NOMO-1 treated with dmso at 0.1 percent for 144 hours (cell line): ENCODE measurements at regions not wholly inside any gene's neighbourhood (a gene's known extent, or its start where the extent isn't known, plus 50 kb on each side); places are given as distances from the start of the nearest gene placed in this dataset.
"Not testable (repeated sequence)": the region's sequence is repeated elsewhere in the genome, so short reads cannot be mapped to it uniquely, and the experiment has no call there.

Experiments
- DNase-seq: peaks from one replicate; lab custom pipeline; 2025; ENCODE audit not compliant: unreplicated experiment; lab: John Stamatoyannopoulos, UW

DNA sequence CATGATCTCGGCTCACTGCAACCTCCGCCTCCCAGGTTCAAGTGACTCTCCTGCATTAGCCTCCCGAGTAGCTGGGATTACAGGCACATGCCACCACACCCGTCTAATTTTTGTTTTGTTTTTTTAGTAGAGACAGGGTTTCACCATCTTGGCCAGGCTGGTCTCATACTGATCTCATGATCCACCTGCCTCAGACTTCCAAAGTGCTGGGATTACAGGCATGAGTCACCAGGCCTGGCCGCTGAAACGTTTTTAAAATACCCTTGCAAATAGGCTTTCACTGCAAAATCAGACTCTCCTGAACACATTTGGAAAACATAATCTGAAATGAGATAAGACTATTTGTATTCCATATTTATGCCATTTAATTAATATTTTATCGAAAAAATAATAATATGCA is 826.1 kb upstream of the CNTN5 start:
- DNase-seq: no peak

DNA sequence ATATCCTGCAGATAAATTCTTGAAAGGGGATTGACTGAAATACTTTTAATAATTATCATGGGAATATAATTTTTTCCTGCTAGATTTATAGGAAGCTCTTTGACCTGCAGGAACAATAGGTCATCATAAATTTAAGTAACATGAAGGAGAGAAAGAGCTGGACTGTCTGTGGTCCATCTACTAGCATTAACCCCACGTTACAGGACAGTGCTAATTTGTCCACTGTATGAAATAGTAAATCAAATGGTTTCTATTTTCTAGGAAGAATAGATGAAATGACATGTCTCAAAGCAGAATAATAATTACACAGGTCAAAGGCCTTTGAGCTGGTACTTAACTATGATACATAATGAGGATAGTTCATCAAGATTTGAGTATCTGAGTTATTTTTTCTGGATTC is 825.4 kb upstream of the CNTN5 start:
- DNase-seq: no peak

DNA sequence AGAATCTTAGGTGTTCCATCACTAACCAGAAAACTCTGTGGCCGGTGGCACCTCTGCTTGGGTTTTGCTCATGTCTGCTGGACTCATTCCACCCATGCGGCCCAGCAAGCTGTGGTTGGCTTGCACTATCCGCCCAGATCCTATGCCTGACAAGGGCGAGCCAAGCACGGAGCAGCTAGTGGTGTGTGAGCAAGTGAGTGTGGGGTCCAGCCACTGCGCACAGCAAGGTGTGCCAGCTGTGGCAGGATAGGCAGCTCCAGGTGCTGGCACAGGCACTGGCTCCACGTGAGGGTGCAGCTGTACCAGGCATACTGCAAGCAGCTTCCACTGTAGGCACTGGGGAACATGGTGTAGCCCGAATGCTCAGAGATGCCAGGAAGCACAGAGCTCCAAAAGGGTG is 813.7 kb upstream of the CNTN5 start:
- no peak for DNase-seq

- DNase-seq: no peak
Measured at GRCh38 chr11:98227278-98227677, 793.5 kb upstream of the CNTN5 start.

GRCh38 chr11:98230678-98231077 is 790.1 kb upstream of the CNTN5 start:
- DNase-seq: no peak

GRCh38 chr11:98234698-98235097 is 786.1 kb upstream of the CNTN5 start:
- DNase-seq: no peak

DNA sequence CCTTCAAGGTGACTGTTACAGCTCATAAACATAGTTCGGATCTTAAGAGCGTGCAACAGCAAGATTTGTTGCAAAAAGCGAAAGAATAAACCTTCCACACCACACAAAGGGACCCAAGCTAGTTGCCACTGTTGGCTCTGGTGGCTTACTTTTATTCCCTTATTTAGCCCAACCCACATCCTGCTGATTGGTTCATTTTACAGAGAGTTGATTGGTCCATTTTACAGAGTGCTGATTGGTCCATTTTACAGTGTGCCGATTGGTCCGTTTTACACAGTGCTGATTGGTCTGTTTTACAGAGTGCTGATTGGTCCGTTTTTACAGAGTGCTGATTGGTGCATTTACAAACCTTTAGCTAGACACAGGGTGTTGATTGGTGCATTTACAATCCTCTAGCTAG is 776.9 kb upstream of the CNTN5 start:
- DNase-seq: no peak

DNA sequence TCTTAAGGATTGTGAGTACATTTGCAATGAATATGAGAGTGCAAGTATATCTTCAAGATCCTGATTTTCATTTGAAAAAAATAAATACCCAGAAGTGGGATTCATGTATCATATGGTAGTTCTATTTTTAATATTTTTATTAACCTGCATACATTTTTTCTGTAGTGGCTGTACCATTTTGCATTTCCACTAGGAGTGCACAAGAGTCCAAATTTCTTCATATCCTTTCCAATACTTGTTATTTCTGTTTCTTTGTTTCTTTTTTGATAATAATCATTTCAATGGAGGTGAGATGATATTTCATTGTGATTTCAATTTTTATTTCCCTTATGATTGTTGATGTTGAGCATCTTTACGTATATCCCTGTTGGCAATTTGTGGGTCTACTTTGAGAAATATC is 759.8 kb upstream of the CNTN5 start:
- DNase-seq: no peak

- DNase-seq: no peak
Measured at GRCh38 chr11:98277251-98277912, 743.4 kb upstream of the CNTN5 start.

- no peak for DNase-seq
Measured at GRCh38 chr11:98289617-98290263, 731.0 kb upstream of the CNTN5 start.

DNA sequence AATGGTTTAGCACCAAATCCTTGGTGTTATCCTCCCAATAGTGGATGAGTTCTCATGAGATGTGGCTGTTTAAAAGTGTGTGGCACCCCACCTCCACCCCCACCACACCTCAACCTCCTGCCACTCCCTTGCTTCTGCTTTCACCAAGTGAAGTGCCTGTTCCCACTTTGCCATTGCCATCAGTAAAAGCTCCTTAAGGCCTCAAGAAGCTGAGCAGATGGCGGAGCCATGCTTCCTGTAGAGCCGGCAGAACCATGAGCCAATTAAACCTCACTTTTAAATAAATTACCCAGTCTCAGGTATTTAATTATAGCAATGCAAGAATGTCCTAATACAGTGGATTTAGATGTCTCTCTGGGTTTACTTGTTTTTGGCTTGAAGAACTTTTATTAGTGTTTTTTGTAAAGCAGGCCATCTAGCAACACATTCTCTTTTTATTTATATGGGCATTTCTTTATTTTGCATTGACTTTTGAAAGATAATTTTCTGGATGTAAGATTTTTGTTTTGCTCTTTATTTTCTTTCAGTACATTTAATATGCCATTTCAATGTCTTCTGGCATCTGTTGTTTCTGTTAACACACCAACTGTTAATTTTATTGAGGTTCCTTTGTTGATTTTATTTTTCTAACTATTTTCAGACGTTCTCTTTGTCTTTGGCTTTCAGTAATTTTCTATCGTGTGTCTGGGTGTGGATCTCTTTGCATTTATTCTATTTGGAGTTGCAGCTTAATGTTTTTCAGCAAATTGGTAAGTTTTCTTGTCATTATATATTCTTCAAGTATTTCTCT is 724.5 kb upstream of the CNTN5 start:
- DNase-seq: no peak

GRCh38 chr11:98300719-98301118 is 720.0 kb upstream of the CNTN5 start:
- DNase-seq: no peak

DNA sequence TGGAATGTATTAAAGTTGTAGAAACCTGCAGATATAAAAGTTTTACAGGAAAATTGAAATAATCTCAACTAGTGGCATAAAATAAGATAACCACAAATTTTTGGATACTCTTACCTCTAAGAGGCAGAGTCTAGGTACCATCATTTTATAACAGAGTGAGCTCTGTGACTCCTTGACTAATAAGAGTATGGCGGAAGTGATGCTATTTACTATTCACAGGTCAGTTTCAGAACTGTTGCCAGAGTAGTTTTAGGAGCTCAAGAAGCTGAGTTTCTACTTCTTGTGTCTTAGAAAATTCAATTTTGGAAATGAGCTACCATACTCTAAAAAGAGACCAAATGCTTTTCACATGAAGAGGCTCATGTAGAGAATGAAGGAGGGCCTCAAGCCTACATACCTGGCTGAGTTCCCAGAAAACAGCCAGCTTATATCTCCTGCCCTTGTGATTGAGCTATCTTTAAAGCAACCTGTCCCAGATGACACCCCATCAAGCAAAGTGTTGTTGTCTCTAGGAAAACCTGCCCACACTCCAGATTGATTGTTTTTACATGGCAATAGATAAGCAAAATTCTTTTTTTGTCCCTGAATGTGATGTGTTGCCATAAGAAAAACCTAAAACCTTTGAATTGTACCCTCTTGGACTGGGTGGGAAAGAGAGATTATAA is 712.8 kb upstream of the CNTN5 start:
- DNase-seq: no peak

GRCh38 chr11:98330306-98330705 is 690.4 kb upstream of the CNTN5 start:
- DNase-seq: not testable (repeated sequence)

- no peak for DNase-seq
Measured at GRCh38 chr11:98358551-98358950, 662.2 kb upstream of the CNTN5 start.

DNA sequence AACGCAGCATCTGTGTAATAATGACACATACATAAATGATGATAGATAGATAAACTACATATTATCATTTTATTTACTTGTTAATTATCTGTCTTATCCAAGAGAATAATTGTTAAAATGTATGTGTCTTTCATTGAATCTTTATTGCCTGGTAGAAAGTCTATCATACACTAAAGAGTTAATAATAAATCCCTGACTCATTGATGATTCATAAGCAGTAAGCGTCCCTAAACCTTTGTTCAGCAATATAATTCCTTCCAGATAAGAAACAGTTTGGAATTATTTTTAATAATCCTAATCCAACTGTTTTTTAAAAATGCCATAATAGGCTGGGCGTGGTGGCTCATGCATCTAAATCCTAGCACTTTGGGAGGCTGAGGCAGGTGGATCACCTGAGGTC is 655.6 kb upstream of the CNTN5 start:
- no peak for DNase-seq

DNA sequence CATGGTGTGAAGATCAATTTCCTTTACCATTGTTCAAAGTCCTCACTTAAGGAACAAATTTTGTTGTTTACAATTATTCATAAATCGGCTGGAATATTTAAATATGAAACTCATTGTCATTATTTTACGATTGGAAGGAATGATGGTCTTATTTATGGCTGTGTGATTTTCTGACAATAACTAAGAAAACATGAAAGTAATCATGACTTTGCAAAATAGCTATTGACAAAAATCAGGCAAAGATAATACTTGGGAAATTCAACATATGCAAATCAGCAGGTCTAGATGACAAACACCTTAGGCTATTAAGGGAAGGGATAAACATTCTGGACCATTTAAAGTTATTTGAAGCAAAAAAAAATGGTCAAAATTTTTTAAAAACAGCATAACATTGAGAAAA is 654.8 kb upstream of the CNTN5 start:
- DNase-seq: no peak

- DNase-seq: no peak
Measured at GRCh38 chr11:98390391-98390790, 630.4 kb upstream of the CNTN5 start.

DNA sequence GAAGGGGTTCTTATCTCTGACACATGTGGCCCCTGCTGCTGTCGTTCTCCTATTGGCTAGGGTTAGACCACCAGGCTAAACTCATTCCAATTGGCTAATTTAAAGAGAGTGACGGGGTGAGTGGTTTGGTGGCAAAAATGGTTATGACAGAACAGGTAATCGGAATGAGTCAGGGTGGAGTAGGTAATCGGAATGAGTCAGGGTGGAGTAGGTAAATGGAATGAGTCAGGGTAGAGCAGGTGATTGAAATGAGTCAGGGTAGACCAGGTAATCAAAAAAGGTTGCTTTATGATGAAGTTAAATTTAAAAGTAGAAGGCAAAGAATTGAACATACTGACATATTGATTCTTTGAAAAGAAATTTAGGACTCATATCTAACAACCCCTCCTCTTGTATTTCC is 626.2 kb upstream of the CNTN5 start:
- not testable (repeated sequence) for DNase-seq

- DNase-seq: no peak
Measured at GRCh38 chr11:98398508-98398907, 622.2 kb upstream of the CNTN5 start.

DNA sequence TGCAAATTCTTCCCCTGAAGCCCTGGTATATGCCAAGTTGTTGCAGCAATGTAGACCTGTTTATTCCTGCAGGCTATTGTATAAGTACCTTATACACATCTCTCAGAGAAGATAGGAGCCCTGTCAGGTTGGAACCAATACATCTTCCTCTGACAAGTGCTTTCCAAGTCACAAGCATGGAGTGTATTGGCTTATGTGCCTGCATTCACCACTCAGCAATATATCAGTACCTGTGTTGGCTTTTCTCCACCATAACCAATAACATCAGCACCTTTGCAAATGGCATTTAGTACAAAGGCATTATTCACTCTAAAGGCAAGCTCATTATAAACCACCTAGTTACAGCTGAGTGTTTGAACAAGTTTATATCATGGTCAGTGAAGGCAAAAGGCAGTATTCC is 611.7 kb upstream of the CNTN5 start:
- no peak for DNase-seq

GRCh38 chr11:98411777-98412176 is 609.0 kb upstream of the CNTN5 start:
- no peak for DNase-seq
